ENCODE measurements at regions not wholly inside any gene's neighbourhood (a gene's known extent, or its start where the extent isn't known, plus 50 kb on each side); places are given as distances from the start of the nearest gene placed in this dataset.

DNA sequence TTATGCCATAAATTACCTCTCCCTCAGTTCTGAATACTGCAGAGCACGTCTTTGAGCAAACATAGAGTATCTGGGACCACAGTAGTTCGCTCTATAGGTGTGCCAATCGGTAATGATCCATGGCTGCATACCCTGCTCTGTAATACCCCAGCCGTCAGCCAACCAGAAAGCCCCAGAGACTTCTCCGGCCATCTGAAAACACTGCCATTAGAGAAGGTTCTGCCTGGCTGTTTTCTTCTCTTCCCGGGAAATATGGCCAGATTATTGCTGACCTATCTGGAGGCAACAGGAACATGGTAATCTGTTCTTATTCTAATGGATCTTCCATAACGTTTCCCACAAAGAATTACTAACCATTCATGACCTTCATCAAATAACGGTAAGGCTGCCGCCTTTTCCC is 139.9 kb downstream of the RPS12 start:
- H3K27me3 ChIP-seq (ENCODE audit: low read depth, low read length): peaks cover 20% of the 10 kb centered on the region
- TF ChIP-seq EZH2phosphoT487 (IDR thresholded peaks at IDR 0.05; ENCODE audit: low read depth) (no peak), CTCF (IDR thresholded peaks at IDR 0.05; ENCODE audit: low read depth, low read length) (no peak)
- H4K20me1 ChIP-seq (ENCODE audit: insufficient read depth, low read length): no peaks in the 10 kb centered on the region
- no peak overlapping the region for H3K27ac ChIP-seq (ENCODE audit: low read length)
- H3K4me1 ChIP-seq (ENCODE audit: low read length): peaks cover 2% of the 10 kb centered on the region; the same call in 1 of the 2 replicates
- H3K4me2 ChIP-seq (ENCODE audit: low read length): no peak overlapping the region
- no peaks in the 10 kb centered on the region for H3K36me3 ChIP-seq (replicated peaks; ENCODE audit: low read depth, low read length)
- no peak overlapping the region for H3K4me3 ChIP-seq (ENCODE audit: low read length)
- H3K9me3 ChIP-seq (ENCODE audit: insufficient read depth, low read length): no peaks in the 10 kb centered on the region
- H2AFZ ChIP-seq (ENCODE audit: low read depth, low read length): no peak overlapping the region
- no peak overlapping the region for H3K9ac ChIP-seq (ENCODE audit: low read length)
- H3K79me2 ChIP-seq (ENCODE audit: low read length): no peaks in the 10 kb centered on the region

- Histone ChIP-seq H3K4me3 (ENCODE audit: low read length) (no peak overlapping the region), H2AFZ (ENCODE audit: low read depth, low read length) (no peak overlapping the region), H3K9ac (ENCODE audit: low read length) (no peak overlapping the region), H3K4me2 (ENCODE audit: low read length) (no peak overlapping the region), H3K27me3 (ENCODE audit: low read depth, low read length) (peaks cover 23% of the 10 kb centered on the region), H3K79me2 (ENCODE audit: low read length) (no peaks in the 10 kb centered on the region), H3K4me1 (ENCODE audit: low read length) (peaks cover 2% of the 10 kb centered on the region; the same call in 1 of the 2 replicates), H3K36me3 (replicated peaks; ENCODE audit: low read depth, low read length) (no peaks in the 10 kb centered on the region), H4K20me1 (ENCODE audit: insufficient read depth, low read length) (no peaks in the 10 kb centered on the region), H3K27ac (ENCODE audit: low read length) (no peak overlapping the region), H3K9me3 (ENCODE audit: insufficient read depth, low read length) (no peaks in the 10 kb centered on the region)
- no peak for TF ChIP-seq EZH2phosphoT487 (IDR thresholded peaks at IDR 0.05; ENCODE audit: low read depth)
- no peak for TF ChIP-seq CTCF (IDR thresholded peaks at IDR 0.05; ENCODE audit: low read depth, low read length)
These were observed 140.6 kb downstream of the RPS12 start for GRCh38 chr6:132954936-132955335.

- TF ChIP-seq CTCF (IDR thresholded peaks at IDR 0.05; ENCODE audit: low read depth, low read length) (no peak), EZH2phosphoT487 (IDR thresholded peaks at IDR 0.05; ENCODE audit: low read depth) (no peak)
- Histone ChIP-seq H3K4me3 (ENCODE audit: low read length) (no peak overlapping the region), H3K4me1 (ENCODE audit: low read length) (peaks cover 26% of the 10 kb centered on the region), H3K4me2 (ENCODE audit: low read length) (no peak overlapping the region), H3K27ac (ENCODE audit: low read length) (no peak overlapping the region), H3K27me3 (ENCODE audit: low read depth, low read length) (peaks cover 29% of the 10 kb centered on the region), H3K79me2 (ENCODE audit: low read length) (no peaks in the 10 kb centered on the region), H3K9me3 (ENCODE audit: insufficient read depth, low read length) (no peaks in the 10 kb centered on the region), H2AFZ (ENCODE audit: low read depth, low read length) (no peak overlapping the region), H3K36me3 (replicated peaks; ENCODE audit: low read depth, low read length) (no peaks in the 10 kb centered on the region), H3K9ac (ENCODE audit: low read length) (no peak overlapping the region), H4K20me1 (ENCODE audit: insufficient read depth, low read length) (no peaks in the 10 kb centered on the region)
These were observed 145.4 kb downstream of the RPS12 start for GRCh38 chr6:132959639-132960326.

DNA sequence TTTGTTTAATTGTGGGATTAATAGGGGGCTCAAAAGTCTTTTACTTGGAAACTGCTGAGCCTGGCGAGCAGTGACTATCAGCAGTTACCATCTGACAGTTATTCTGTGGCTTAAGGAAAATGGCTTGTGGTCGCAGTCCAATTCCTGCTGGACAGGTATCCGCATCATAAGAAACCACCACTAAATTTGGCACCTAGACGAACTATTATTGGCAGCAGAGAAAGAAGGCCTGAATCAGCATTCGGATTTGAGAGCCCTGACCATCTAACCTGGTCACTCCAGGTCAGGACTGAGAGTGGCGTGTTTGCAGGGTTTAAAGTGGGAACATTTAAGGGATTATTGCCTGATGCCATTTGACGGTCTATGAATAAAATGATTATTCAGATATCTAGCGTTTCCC is 146.4 kb downstream of the RPS12 start:
- Histone ChIP-seq H3K4me1 (ENCODE audit: low read length) (peaks cover 28% of the 10 kb centered on the region), H2AFZ (ENCODE audit: low read depth, low read length) (no peak overlapping the region), H3K4me2 (ENCODE audit: low read length) (no peak overlapping the region)

More for the DNA sequence above, 146.4 kb downstream of the RPS12 start:
- Histone ChIP-seq H4K20me1 (ENCODE audit: insufficient read depth, low read length) (no peaks in the 10 kb centered on the region), H3K9ac (ENCODE audit: low read length) (no peak overlapping the region), H3K27ac (ENCODE audit: low read length) (no peak overlapping the region), H3K27me3 (ENCODE audit: low read depth, low read length) (peaks cover 26% of the 10 kb centered on the region), H3K9me3 (ENCODE audit: insufficient read depth, low read length) (no peaks in the 10 kb centered on the region), H3K79me2 (ENCODE audit: low read length) (no peaks in the 10 kb centered on the region), H3K4me3 (ENCODE audit: low read length) (no peak overlapping the region), H3K36me3 (replicated peaks; ENCODE audit: low read depth, low read length) (no peaks in the 10 kb centered on the region)
- TF ChIP-seq CTCF (IDR thresholded peaks at IDR 0.05; ENCODE audit: low read depth, low read length) (no peak), EZH2phosphoT487 (IDR thresholded peaks at IDR 0.05; ENCODE audit: low read depth) (no peak)
